HG03103 (cell line): ENCODE measurements at regions not wholly inside any gene's neighbourhood (a gene's known extent, or its start where the extent isn't known, plus 50 kb on each side); places are given as distances from the start of the nearest gene placed in this dataset.
"Not testable (repeated sequence)": the region's sequence is repeated elsewhere in the genome, so short reads cannot be mapped to it uniquely, and the experiment has no call there.

Source experiments
- ATAC-seq: cut with Tn5 transposase; IDR thresholded peaks from one replicate; pipeline ENCODE4 v1.9.1; 2021; ENCODE audit warnings: low read depth; ENCODE audit not compliant: unreplicated experiment

- no peak for ATAC-seq
Measured at GRCh38 chr12:44457465-44457864, 418.6 kb downstream of the NELL2 start.

- not testable (repeated sequence) for ATAC-seq
Measured at GRCh38 chr12:44454959-44455358, 421.2 kb downstream of the NELL2 start.

- no peak for ATAC-seq
Measured at GRCh38 chr12:44446181-44446580, 429.9 kb downstream of the NELL2 start.

- ATAC-seq = peak; percentile 65
Measured at GRCh38 chr12:44441155-44441554, 435.0 kb downstream of the NELL2 start.
